Memory B cell (primary cell): ENCODE measurements at regions not wholly inside any gene's neighbourhood (a gene's known extent, or its start where the extent isn't known, plus 50 kb on each side); places are given as distances from the start of the nearest gene placed in this dataset.

ENCODE experiments used
- ATAC-seq: fragments of 150-1000 bp; cut with Tn5 transposase; 2 replicates; pipeline ENCODE4 v1.10.0; 2021; ENCODE audit warnings: low read depth, mild to moderate bottlenecking, moderate library complexity
- DNase-seq, 2 donors: peaks; one replicate each; pipeline ENCODE4 v3.0.0; 2022; ENCODE audit warnings: low spot score in 2 of 2
- H3K27ac Mint-ChIP-seq: one replicate; pipeline ENCODE4 v1.8.0; 2022; ENCODE audit warnings: mild to moderate bottlenecking, moderate library complexity, mixed read lengths
- H3K27me3 Mint-ChIP-seq: one replicate; pipeline ENCODE4 v1.8.0; 2022; ENCODE audit warnings: mixed read lengths
- H3K36me3 Mint-ChIP-seq: one replicate; pipeline ENCODE4 v1.8.0; 2022; ENCODE audit warnings: mild to moderate bottlenecking, mixed read lengths
- H3K4me1 Mint-ChIP-seq: one replicate; pipeline ENCODE4 v1.8.0; 2022; ENCODE audit warnings: mixed read lengths
- H3K4me3 Mint-ChIP-seq: one replicate; pipeline ENCODE4 v1.8.0; 2022; ENCODE audit warnings: mild to moderate bottlenecking, moderate library complexity, mixed read lengths
- H3K9me3 Mint-ChIP-seq: one replicate; pipeline ENCODE4 v1.8.0; 2022; ENCODE audit warnings: mixed read lengths

DNA sequence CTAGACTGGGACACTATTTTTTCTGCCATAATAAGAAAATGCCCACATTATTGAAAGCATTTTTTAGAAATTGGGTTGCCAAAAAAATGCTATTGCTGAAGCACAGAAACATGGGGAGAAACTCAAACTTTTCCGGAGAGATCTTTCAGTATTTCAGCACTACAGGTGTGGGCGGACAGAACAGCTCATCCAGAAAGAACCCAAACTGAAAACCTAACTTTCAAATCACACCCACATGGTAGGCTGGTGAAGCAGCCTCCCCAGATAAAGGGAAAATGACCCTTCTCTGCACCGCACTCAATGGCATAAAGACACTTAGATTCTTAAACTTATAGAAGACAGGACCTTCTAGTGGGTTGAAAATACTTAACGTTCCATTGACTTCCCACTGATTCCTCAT lies 62.3 kb upstream of the TMPO start:
- Mint-ChIP-seq H3K9me3 (no peaks in the 10 kb centered on the region), H3K27ac (no peak overlapping the region), H3K4me3 (no peak overlapping the region), H3K27me3 (peaks cover 22% of the 10 kb centered on the region), H3K4me1 (peaks cover 3% of the 10 kb centered on the region), H3K36me3 (no peaks in the 10 kb centered on the region)
- ATAC-seq (no peak), DNase-seq (no peak)

DNA sequence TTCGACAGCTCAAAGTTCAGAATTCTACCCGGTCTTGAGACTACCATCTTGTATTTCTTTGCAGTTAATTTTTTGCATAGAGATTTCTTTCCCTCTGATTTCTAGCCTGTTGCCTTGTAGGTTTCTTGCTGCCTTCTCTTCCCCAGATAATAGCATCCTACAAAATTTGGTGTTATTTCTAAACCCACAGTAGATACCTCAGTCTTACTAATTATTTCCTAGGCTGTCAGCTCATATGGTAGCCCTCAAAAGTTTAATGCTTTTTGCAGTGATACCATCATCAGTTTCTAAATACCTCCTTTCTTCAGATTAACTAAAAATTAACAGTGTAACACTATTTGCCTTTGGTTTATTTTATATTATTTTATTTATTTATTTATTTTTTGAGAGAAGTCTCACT lies 61.9 kb upstream of the TMPO start:
- no peak overlapping the region for H3K4me3 Mint-ChIP-seq
- no peaks in the 10 kb centered on the region for H3K36me3 Mint-ChIP-seq
- H3K27ac Mint-ChIP-seq = no peak overlapping the region
- H3K9me3 Mint-ChIP-seq = no peaks in the 10 kb centered on the region
- H3K27me3 Mint-ChIP-seq = peaks cover 22% of the 10 kb centered on the region
- H3K4me1 Mint-ChIP-seq = peaks cover 3% of the 10 kb centered on the region
- no peak for ATAC-seq
- DNase-seq = no peak

DNA sequence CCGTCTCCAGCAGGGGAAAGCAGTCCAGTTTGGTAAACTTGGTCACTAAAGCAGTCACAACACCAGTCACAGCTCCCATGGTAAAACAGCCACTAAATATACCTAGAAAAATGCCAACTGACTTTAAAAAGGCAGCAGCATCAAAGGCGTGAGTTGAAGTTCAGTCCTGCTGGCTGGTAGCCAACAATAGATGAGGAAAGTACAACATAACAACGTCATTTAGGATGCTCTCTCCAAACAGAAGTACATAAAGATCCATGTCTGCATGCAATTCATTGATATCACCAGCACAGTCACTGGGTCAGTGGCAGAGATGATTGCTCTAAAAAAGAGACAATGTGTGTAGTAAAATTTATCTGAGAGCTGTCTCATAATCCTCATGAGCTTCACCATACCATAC lies 59.3 kb upstream of the TMPO start:
- Mint-ChIP-seq H3K27me3 (peaks cover 22% of the 10 kb centered on the region), H3K4me3 (no peak overlapping the region), H3K27ac (no peak overlapping the region), H3K9me3 (no peaks in the 10 kb centered on the region), H3K36me3 (no peaks in the 10 kb centered on the region), H3K4me1 (peaks cover 3% of the 10 kb centered on the region)
- ATAC-seq (no peak), DNase-seq (no peak)

DNA sequence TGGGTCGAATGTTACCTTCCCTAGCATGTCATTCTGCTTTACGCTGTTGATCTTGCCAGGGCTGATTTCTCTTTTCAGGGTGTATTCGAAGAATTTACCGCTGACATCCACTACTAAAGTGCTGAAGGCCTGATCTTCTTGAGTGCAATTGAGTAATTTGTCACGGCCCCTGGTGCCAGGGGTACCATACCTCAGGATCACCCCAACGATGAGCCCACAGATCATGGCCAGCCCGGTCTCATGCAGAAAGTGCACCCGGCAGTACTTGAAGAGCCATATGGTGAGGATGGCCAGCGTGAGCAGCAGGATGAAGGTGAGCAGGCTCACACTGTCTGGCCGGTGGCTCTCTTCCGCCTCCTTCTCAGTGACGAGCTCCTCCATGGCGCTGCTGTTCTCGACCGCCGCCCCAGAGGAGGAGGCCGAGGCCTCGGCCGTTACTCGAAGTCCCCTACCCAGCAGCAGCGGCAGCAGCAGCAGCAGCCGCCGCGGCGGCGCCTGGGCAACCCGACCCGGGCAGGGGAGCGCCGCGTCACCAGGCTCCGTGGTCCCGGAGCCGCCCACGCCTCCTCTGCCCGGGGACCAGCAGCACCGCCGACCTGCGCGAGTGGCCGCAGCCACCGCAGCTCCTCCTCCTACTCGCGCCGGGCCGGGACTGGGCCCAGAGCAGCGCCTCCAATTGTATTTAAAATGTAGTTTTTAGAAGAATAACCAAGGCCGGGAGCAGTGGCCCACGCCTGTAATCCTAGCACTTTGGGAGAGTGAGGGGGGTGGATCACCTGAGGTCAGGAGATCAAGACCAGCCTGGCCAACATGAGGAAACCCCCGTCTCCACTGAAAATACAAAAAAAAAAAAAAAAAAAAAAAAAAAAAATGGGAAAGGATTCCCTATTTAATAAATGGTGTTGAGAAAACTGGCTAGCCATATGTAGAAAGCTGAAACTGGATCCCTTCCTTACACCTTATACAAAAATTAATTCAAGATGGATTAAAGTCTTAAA lies 58.5 kb upstream of the TMPO start:
- H3K27ac Mint-ChIP-seq = no peak overlapping the region
- peaks cover 3% of the 10 kb centered on the region for H3K4me1 Mint-ChIP-seq
- no peaks in the 10 kb centered on the region for H3K9me3 Mint-ChIP-seq
- DNase-seq (no peak), ATAC-seq (peak; percentile 32)
- peaks cover 21% of the 10 kb centered on the region for H3K27me3 Mint-ChIP-seq
- no peaks in the 10 kb centered on the region for H3K36me3 Mint-ChIP-seq
- H3K4me3 Mint-ChIP-seq = peak overlapping the region; percentile 68

DNA sequence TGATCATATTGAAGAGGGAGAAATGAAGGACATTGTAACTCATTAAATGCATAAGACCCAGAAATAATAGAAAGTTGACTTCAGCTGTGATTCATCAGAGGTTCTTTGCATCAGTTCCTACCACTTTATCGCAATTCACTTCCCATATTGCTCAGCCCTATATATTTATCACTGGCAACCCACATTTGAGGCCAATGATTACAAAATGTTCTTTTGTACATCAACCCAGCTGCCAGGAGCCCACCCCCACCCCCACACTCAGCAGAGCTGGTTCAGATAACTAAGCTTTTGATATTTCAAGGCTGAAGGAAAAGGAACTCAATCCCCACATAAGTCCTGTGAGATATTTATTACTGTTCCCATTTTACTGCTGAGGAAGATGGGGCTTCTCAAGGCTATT lies 51.2 kb upstream of the TMPO start:
- Mint-ChIP-seq H3K4me1 (no peaks in the 10 kb centered on the region), H3K9me3 (no peaks in the 10 kb centered on the region), H3K36me3 (no peaks in the 10 kb centered on the region), H3K27ac (no peak overlapping the region), H3K27me3 (peaks cover 2% of the 10 kb centered on the region), H3K4me3 (no peak overlapping the region)
- DNase-seq (no peak), ATAC-seq (no peak)

DNA sequence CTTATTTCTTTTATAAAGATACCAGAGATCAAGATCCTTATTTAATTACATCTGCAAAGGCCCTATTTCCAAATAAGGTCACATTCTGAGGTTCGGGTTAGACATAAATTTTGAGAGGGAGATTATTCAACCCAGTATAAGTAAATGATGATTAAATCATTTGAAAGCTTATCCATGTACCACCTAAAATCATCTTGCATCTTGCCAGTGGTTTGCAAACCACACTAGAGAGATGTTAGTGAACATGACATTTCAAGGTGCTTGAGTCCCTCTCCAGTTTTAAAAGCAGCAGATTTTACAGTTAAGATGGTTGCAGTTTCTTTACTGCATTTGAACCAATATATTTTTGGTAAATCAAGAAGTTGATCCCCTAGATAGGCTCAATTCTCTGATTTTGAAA lies 49.9 kb upstream of the TMPO start:
- no peak for ATAC-seq
- no peaks in the 10 kb centered on the region for H3K4me1 Mint-ChIP-seq
- no peaks in the 10 kb centered on the region for H3K36me3 Mint-ChIP-seq
- peaks cover 2% of the 10 kb centered on the region for H3K27me3 Mint-ChIP-seq
- H3K27ac Mint-ChIP-seq = no peak overlapping the region
- no peak for DNase-seq
- H3K9me3 Mint-ChIP-seq = no peaks in the 10 kb centered on the region
- no peak overlapping the region for H3K4me3 Mint-ChIP-seq
